ENCODE measurements at regions not wholly inside any gene's neighbourhood (a gene's known extent, or its start where the extent isn't known, plus 50 kb on each side); places are given as distances from the start of the nearest gene placed in this dataset.

- no peak for DNase-seq
Measured at GRCh38 chr2:22887845-22888244, 497.1 kb upstream of the KLHL29 start.

GRCh38 chr2:22890132-22890531 is 494.8 kb upstream of the KLHL29 start:
- DNase-seq: peak; percentile 58

DNA sequence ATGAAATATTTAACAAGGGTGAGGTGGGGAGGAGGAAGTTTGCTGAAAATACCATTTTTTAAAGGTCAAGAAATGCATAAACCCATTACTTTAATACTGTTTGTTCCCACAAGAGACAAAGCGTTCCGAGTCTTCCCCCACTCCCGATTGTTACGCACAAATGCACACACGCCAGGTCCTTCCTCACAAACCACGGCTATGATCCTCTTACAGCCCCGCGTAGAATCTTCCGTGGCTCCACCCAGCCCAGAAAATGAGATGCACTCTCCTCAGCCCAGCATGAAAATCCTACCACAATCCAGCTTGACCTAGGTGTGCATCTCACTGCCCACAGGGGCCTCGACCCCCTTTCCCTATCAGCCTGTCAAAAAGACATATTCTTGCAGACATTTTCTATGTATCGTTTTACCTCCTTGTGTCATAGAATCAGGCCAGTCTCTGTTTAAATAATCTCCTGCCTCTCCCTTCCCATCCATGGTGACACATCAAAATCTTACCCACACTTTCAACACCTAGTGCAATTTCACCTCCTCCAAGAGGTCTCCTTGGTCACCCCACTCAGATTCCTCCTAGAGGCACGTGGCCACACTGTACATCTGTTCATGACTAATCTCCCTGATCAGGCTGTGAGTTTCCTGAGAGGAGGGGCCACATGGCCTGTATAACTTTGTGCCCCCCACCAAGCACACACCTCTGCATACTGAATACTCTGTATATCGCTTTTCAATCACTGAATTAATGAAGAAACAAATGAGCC is 491.0 kb upstream of the KLHL29 start:
- no peak for DNase-seq

GRCh38 chr2:22894761-22895160 is 490.2 kb upstream of the KLHL29 start:
- DNase-seq: peak; percentile 50

DNA sequence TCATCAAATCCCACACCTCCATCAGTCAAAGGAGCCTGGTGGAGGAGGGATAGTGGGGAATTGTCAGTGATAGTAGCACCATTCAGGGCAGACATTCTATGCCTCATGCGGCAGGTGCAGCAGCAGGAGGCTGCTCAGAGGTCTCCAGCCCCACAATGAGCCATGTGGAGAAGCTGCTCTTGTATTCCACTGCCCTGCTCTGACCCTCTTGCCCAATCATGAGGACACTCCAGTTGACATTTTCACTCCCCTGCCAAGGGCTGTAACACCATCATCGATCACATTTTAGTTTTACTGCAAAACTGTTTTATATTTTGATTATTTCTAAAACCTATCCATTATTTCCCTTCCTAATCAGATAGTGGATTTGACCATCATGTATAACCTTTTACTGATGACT is 487.6 kb upstream of the KLHL29 start:
- DNase-seq: no peak

GRCh38 chr2:22900674-22901073 is 484.3 kb upstream of the KLHL29 start:
- DNase-seq: no peak

GRCh38 chr2:22901471-22902179 is 483.4 kb upstream of the KLHL29 start:
- DNase-seq: no peak

DNA sequence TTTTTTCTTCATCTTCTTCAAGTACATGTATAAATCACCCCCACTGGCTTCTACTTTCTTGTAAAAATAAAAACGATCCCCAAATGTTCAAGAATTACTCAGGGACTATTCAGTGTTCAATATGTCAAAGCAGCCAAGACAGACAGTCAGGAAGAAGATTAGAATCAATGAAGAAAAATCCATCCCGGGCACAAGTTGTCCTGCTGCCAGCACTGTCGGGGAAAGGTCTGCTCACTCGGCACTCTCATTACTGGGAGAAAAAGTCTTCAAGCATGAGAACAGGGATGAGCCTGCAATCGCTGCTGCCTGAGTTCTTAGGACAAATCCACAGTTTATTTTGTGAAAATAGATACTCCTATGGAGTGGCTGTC is 482.8 kb upstream of the KLHL29 start:
- no peak for DNase-seq

GRCh38 chr2:22902662-22903165 is 482.3 kb upstream of the KLHL29 start:
- DNase-seq: no peak

- DNase-seq: no peak
Measured at GRCh38 chr2:22903616-22904015, 481.4 kb upstream of the KLHL29 start.

DNA sequence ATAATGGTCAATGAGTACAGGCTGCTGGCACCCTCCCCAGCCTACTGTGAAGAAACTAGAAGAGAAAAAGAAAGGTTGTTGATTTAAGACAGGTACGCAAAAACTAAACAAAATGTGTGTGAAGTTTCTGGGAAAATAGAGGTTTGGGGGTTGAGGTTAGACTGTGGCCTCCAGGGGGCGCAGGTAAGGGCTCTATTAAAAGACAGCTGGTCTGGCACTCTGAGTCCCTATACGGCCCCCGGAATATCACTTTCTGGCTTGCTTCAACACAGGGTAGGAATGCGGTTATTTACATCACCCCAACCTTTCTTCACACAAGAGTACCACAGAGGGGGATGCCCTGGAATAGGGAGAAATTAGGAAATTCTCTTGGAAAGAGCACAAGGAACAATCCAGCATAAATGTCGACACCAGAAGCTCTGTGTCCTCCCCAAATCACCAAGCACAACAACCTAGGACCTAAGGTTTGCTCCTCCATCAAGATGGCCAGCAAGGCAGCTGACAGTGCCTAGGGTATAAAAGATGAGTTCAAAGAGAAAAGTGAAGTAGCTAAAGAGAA is 480.8 kb upstream of the KLHL29 start:
- no peak for DNase-seq

GRCh38 chr2:22907330-22907729 is 477.6 kb upstream of the KLHL29 start:
- DNase-seq: no peak

- no peak for DNase-seq
Measured at GRCh38 chr2:22912398-22912797, 472.6 kb upstream of the KLHL29 start.

GRCh38 chr2:22929998-22930397 is 455.0 kb upstream of the KLHL29 start:
- no peak for DNase-seq

- no peak for DNase-seq
Measured at GRCh38 chr2:22930781-22931180, 454.2 kb upstream of the KLHL29 start.

- DNase-seq: no peak
Measured at GRCh38 chr2:22932288-22932687, 452.7 kb upstream of the KLHL29 start.

- peak; percentile 46 for DNase-seq
Measured at GRCh38 chr2:22934747-22935146, 450.2 kb upstream of the KLHL29 start.

DNA sequence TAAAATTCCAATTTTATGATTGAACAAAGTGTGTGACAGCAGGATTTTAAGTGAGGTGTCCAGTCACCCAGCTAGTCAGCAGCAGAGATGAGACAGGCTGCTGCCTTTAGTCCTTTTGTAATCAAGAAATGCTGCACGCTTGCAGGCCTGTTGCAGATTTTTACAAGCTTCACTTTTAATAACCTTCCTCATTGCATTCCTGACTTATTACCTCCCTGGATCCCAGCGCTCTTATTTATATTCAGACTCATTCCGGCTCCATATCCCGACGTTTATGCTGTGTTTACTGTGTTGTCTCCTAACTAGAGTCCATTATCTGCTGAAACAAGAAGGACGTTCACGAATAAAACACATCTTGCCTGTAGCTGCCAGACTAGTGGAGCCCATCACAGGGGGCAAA is 442.5 kb upstream of the KLHL29 start:
- DNase-seq: no peak

DNA sequence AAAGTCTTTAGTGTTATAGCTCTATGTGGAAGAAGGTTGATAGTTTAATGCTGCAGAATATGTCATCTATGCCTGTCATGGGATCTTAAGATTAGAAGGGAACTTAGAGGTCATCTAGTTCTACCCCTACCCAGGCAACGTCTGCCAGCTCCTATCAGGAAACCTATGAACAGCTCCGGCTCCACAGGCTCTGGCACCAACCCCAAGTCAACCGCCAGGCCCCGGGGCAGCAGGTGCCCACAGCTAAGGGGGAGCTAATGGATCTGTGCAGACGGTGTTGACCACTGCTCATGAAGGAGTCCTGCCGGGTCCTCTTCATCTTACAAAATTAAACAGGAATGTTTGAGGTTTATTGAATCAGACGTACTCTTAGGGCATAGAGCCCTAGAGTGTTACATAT is 440.8 kb upstream of the KLHL29 start:
- no peak for DNase-seq

- DNase-seq: no peak
Measured at GRCh38 chr2:22946553-22946952, 438.4 kb upstream of the KLHL29 start.

- no peak for DNase-seq
Measured at GRCh38 chr2:22947741-22948140, 437.2 kb upstream of the KLHL29 start.

GRCh38 chr2:22950431-22950830 is 434.5 kb upstream of the KLHL29 start:
- no peak for DNase-seq

GRCh38 chr2:22952656-22953225 is 432.2 kb upstream of the KLHL29 start:
- DNase-seq: no peak

- no peak for DNase-seq
Measured at GRCh38 chr2:22957446-22957845, 427.5 kb upstream of the KLHL29 start.

Measured in DMS 273 treated with DMSO at 0.1 percent for 48 hours (cell line).